IPS-11a (cell line): ENCODE measurements at regions not wholly inside any gene's neighbourhood (a gene's known extent, or its start where the extent isn't known, plus 50 kb on each side); places are given as distances from the start of the nearest gene placed in this dataset.
"Not testable (repeated sequence)": the region's sequence is repeated elsewhere in the genome, so short reads cannot be mapped to it uniquely, and the experiment has no call there.

Source experiments
- H3K4me3 ChIP-seq: one replicate; pipeline ENCODE4 v1.5.1; 2013; ENCODE audit warnings: low read depth, low read length, control low read depth

- no peak overlapping the region for H3K4me3 ChIP-seq
Observed at GRCh38 chr4:26201120-26201519, 119.7 kb upstream of the RBPJ start.

GRCh38 chr4:26204249-26204825, 116.5 kb upstream of the RBPJ start:
- no peak overlapping the region for H3K4me3 ChIP-seq

GRCh38 chr4:26204911-26205370, 115.9 kb upstream of the RBPJ start:
- H3K4me3 ChIP-seq = no peak overlapping the region

GRCh38 chr4:26206339-26206738, 114.5 kb upstream of the RBPJ start:
- no peak overlapping the region for H3K4me3 ChIP-seq

GRCh38 chr4:26206999-26207398, 113.8 kb upstream of the RBPJ start:
- no peak overlapping the region for H3K4me3 ChIP-seq

GRCh38 chr4:26207631-26208030, 113.2 kb upstream of the RBPJ start:
- H3K4me3 ChIP-seq = no peak overlapping the region

GRCh38 chr4:26208237-26208994, 112.4 kb upstream of the RBPJ start:
- H3K4me3 ChIP-seq = no peak overlapping the region

GRCh38 chr4:26209378-26209777, 111.4 kb upstream of the RBPJ start:
- H3K4me3 ChIP-seq = not testable (repeated sequence)

- no peak overlapping the region for H3K4me3 ChIP-seq
Observed at GRCh38 chr4:26212528-26212927, 108.3 kb upstream of the RBPJ start.

- no peak overlapping the region for H3K4me3 ChIP-seq
Observed at GRCh38 chr4:26213317-26213716, 107.5 kb upstream of the RBPJ start.

GRCh38 chr4:26214994-26215393, 105.8 kb upstream of the RBPJ start:
- H3K4me3 ChIP-seq = no peak overlapping the region

GRCh38 chr4:26215725-26216124, 105.1 kb upstream of the RBPJ start:
- H3K4me3 ChIP-seq = no peak overlapping the region

GRCh38 chr4:26217481-26217880, 103.3 kb upstream of the RBPJ start:
- no peak overlapping the region for H3K4me3 ChIP-seq

GRCh38 chr4:26217961-26218676, 102.7 kb upstream of the RBPJ start:
- no peak overlapping the region for H3K4me3 ChIP-seq

GRCh38 chr4:26218677-26219605, 101.9 kb upstream of the RBPJ start:
- no peak overlapping the region for H3K4me3 ChIP-seq

GRCh38 chr4:26220696-26221095, 100.1 kb upstream of the RBPJ start:
- no peak overlapping the region for H3K4me3 ChIP-seq

- H3K4me3 ChIP-seq = no peak overlapping the region
Observed at GRCh38 chr4:26223155-26223554, 97.7 kb upstream of the RBPJ start.

- H3K4me3 ChIP-seq = no peak overlapping the region
Observed at GRCh38 chr4:26226629-26227376, 94.0 kb upstream of the RBPJ start.

GRCh38 chr4:26227601-26228229, 93.1 kb upstream of the RBPJ start:
- H3K4me3 ChIP-seq = no peak overlapping the region

GRCh38 chr4:26228883-26229282, 91.9 kb upstream of the RBPJ start:
- no peak overlapping the region for H3K4me3 ChIP-seq
